ENCODE measurements at regions not wholly inside any gene's neighbourhood (a gene's known extent, or its start where the extent isn't known, plus 50 kb on each side); places are given as distances from the start of the nearest gene placed in this dataset.
"Not testable (repeated sequence)": the region's sequence is repeated elsewhere in the genome, so short reads cannot be mapped to it uniquely, and the experiment has no call there.

DNA sequence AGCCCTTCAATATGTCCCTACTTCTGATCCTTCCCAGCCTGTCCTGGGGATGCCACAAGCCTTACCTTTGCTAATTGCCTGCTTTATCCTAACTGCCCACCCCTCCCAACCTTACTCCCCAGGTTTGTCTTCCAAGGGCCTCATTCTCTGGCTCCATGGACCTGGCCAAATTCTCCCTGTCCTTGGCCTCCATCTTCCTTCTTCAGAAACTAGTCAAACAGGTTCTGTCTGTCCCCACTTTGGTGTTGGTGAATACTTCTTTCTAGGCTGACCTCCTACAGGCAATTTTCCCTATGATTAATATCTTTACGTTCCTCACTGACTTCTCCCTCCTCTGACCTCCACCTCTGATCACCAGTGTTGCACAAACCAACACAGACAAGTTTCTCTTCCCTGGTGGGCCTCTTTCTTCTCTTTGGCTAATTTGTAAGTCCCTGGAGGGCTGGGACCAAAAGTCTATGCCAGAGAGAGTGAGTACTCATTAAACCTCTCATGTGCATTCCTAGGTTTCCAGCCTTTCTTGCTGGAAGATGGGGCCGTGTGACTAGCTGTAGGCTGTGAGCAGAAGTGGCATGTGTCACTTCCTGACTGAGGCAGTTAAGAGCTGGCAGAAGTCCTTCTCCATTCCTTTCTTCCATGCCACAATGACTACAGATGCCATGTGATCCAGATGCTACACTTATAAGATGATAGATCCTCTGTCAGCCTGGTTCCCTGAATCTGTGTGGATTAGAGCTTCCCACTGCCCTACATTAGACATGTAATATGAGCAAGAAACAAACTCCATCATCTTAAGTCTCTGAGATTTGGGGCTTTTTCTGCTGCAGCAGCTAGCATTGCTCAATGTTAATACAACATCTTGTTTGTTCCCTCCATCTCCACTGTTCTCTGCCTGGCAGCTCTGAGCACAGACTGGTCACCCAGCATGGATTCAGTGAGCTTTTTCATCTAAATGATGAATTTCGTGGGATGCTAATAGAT is 382.7 kb downstream of the RPS24 start:
- H3K27ac Mint-ChIP-seq: no peak overlapping the region
- H3K36me3 Mint-ChIP-seq: no peaks in the 10 kb centered on the region
- POLR2A ChIA-PET: no interaction called here
- DNase-seq (peak in 1 of 10 donors; percentile 7), ATAC-seq (no peak)
- no peak overlapping the region for H3K4me3 Mint-ChIP-seq
- H3K4me1 Mint-ChIP-seq: no peaks in the 10 kb centered on the region
- H3K9me3 Mint-ChIP-seq: no peaks in the 10 kb centered on the region
- H3K27me3 Mint-ChIP-seq: peaks cover 0 to 14% (median 6%) of the 10 kb centered on the region in 5 donors

DNA sequence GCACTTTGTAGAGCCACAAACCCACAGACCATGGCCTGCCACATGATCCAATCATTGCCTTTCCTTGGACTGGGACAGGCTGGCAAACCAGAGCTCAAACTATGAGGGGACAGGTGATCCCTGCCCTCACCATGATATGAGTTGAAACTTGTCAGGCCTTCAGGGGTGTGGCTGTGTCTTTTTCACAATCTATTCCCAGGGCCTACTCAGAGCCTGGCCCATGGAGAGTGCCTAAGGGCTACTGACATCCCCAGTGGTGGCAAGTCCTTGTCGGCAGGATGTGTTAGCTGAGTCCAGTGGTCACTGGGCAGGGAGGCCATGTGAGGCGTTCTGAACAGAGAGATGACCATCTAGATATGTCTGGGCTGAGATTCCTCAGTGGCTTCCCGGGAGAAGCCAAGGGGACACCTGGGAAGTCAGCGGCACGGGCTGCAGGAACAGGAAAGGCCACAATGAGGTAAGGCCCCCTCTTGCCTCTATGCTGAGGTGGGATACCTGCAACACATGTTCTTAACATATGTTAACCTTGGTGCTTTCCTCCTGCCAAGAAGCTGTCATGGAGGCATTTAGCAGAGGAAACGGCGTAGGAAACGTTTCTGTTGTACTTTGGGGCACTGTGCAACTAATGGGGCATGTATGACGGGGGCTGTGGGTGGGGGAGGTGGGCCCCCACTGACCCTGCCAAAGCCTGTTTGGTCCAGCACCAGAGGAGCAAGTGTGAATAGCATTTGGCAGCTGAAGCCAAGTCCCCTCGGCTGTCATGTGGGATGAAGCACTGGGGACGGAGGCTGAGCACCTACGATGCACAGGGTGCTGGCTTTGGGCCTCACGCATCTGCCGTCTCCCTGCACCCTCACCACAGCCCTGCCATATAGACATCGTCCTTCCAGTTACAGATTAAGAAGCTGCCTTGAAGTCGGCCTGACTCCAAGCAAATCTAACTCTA is 384.0 kb downstream of the RPS24 start:
- no peaks in the 10 kb centered on the region for H3K36me3 Mint-ChIP-seq
- peak in 1 of 10 donors; percentile 10 for DNase-seq
- ATAC-seq: no peak
- no peak overlapping the region for H3K4me3 Mint-ChIP-seq
- no peaks in the 10 kb centered on the region for H3K4me1 Mint-ChIP-seq
- POLR2A ChIA-PET: no interaction called here
- H3K27me3 Mint-ChIP-seq: peaks cover 0 to 14% (median 6%) of the 10 kb centered on the region in 5 donors
- no peaks in the 10 kb centered on the region for H3K9me3 Mint-ChIP-seq
- H3K27ac Mint-ChIP-seq: no peak overlapping the region

- Mint-ChIP-seq H3K4me3 (no peak overlapping the region), H3K4me1 (no peaks in the 10 kb centered on the region), H3K27me3 (peaks cover 0 to 14% (median 8%) of the 10 kb centered on the region in 5 donors), H3K9me3 (peaks cover 0 to 2% (median 0%) of the 10 kb centered on the region in 9 donors), H3K36me3 (no peaks in the 10 kb centered on the region), H3K27ac (peak overlapping the region in 1 of 10 donors; percentile 48)
- ATAC-seq (no peak), DNase-seq (peak in 1 of 10 donors; percentile 0)
- POLR2A ChIA-PET: no interaction called here
These were observed 386.0 kb downstream of the RPS24 start for GRCh38 chr10:78419481-78420265.

DNA sequence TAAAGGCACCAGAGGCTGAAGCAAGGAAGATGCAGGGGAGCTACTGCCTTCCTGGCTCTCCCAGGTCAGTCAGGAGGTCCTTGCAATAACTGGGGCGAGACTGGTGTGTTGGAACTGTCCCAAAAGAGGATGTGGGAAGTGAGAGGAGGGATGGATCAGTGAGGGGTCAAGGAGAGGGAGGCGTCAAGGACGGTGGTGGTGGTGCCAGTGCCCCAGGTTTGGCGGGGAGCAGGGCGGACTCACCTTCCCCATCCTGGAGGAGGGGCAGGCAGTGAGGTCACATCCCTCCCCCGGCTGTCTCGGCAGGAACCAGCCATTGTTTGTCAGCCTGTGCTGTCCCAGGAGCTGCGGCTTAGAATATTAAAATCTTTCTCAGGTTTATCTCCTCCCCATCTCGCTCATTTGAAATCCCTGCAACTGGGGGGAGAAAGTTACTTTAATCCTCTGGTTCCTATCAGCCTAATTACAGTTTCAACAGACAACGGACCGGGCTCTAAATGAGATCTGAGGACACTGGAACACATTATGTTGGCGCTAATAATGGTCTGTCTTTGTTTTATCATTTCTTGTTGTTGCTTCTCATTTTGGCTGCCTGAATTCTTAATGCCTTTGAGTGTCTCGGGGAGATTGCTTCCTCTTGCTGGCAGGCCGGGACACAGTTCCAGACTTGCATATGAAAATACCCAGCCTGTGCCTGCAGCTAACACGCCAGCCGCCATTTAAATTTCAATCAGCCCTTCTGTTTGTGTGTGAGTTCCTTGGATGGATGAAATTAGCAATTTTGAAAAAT is 387.5 kb downstream of the RPS24 start:
- Mint-ChIP-seq H3K36me3 (peaks cover 0 to 10% (median 4%) of the 10 kb centered on the region in 3 donors), H3K27ac (no peak overlapping the region), H3K4me1 (no peaks in the 10 kb centered on the region), H3K9me3 (peaks cover 0 to 12% (median 9%) of the 10 kb centered on the region in 9 donors), H3K4me3 (no peak overlapping the region), H3K27me3 (peaks cover 0 to 14% (median 8%) of the 10 kb centered on the region in 5 donors)
- DNase-seq: peak in 1 of 10 donors; percentile 14
- ATAC-seq: no peak
- POLR2A ChIA-PET: no interaction called here

GRCh38 chr10:78424050-78424449 is 390.4 kb downstream of the RPS24 start:
- POLR2A ChIA-PET, ATAC-seq, H3K27ac Mint-ChIP-seq, H3K4me1 Mint-ChIP-seq, H3K4me3 Mint-ChIP-seq, DNase-seq: not testable (repeated sequence)
- Mint-ChIP-seq H3K36me3 (peaks cover 0 to 11% (median 4%) of the 10 kb centered on the region in 3 donors), H3K27me3 (peaks cover 2 to 15% (median 13%) of the 10 kb centered on the region in 5 donors), H3K9me3 (peaks cover 4 to 38% (median 16%) of the 10 kb centered on the region in 9 donors)

DNA sequence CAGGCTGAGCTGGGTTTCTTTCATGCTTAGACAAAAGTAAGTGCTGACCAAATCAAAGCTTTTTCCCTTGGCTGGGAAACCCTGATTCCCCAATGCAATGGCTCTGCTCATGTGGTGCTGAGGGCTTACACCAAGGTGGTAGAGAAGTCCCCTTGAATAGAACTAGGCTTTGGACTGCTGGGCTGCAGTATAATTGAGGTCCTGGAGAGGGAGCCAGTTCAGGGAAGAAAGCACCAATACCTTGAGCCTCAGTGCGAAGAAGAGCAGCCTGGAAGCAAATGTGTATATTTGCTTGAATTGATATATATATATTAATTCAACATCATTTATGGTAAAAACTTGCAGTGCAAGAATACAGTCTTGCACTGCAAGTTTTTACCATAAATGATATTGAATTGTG is 391.1 kb downstream of the RPS24 start:
- POLR2A ChIA-PET: no interaction called here
- no peak for ATAC-seq
- no peak overlapping the region for H3K4me3 Mint-ChIP-seq
- peaks cover 2 to 22% (median 16%) of the 10 kb centered on the region in 5 donors for H3K27me3 Mint-ChIP-seq
- H3K9me3 Mint-ChIP-seq: peaks cover 4 to 44% (median 22%) of the 10 kb centered on the region in 9 donors
- no peaks in the 10 kb centered on the region for H3K4me1 Mint-ChIP-seq
- DNase-seq: no peak
- no peak overlapping the region for H3K27ac Mint-ChIP-seq
- peaks cover 0 to 14% (median 4%) of the 10 kb centered on the region in 3 donors for H3K36me3 Mint-ChIP-seq

- no peak for ATAC-seq
- no peak overlapping the region for H3K4me3 Mint-ChIP-seq
- H3K27ac Mint-ChIP-seq: no peak overlapping the region
- no peaks in the 10 kb centered on the region for H3K4me1 Mint-ChIP-seq
- H3K36me3 Mint-ChIP-seq: peaks cover 0 to 14% (median 6%) of the 10 kb centered on the region in 3 donors
- peaks cover 0 to 19% (median 10%) of the 10 kb centered on the region in 5 donors for H3K27me3 Mint-ChIP-seq
- H3K9me3 Mint-ChIP-seq: peaks cover 4 to 45% (median 22%) of the 10 kb centered on the region in 9 donors
- DNase-seq: no peak
- POLR2A ChIA-PET: no interaction called here
These were observed 392.5 kb downstream of the RPS24 start for GRCh38 chr10:78426181-78426580.

DNA sequence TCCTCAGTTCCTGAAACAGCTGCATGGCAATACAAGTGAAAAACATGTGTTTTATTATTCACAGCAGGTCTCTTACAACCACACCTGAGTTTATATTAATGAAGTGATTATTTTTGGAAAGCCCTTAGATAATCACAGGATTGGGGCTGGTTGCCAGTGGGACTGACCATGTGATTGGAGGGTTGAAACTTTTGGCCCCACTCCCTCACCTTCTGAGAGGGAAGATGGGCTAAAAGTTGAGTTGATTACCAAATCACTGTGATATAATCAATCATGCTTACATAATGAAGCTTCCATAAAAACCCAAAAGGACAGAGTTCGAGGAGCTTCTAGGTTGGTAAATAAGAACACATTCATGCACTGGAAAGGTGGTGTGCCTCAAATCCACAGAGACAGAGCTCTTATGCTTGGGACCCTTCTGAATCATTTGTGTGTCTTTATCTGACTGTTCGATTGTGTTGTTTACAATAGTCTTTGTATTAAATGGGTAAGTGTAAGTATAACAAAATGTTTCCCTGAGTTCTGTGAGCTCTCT is 393.9 kb downstream of the RPS24 start:
- ATAC-seq: no peak
- Mint-ChIP-seq H3K27me3 (peaks cover 4 to 20% (median 12%) of the 10 kb centered on the region in 5 donors), H3K27ac (no peak overlapping the region), H3K36me3 (peaks cover 0 to 14% (median 6%) of the 10 kb centered on the region in 3 donors), H3K9me3 (peaks cover 4 to 45% (median 22%) of the 10 kb centered on the region in 9 donors), H3K4me3 (no peak overlapping the region), H3K4me1 (no peaks in the 10 kb centered on the region)
- POLR2A ChIA-PET: no interaction called here
- no peak for DNase-seq

DNA sequence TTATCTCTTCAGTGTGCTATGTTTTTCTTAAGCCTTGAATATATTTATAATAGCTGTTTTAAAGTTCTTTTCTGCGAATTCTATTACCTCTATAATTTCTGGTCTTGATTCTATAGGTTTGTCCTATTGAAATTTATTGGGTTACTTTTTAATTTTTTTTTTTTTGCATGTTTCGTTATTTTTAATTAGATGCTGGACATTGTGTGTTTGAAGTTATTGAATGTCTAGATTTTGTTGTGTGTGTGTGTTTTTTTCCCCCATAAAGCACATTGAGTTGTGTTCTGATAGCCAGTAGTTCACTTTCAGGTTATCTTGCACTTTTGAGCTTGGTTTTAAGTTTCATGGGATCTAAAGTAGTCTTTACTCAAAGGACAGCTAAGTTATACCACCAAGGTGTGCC is 394.9 kb downstream of the RPS24 start:
- peaks cover 4 to 25% (median 9%) of the 10 kb centered on the region in 5 donors for H3K27me3 Mint-ChIP-seq
- POLR2A ChIA-PET: no interaction called here
- no peak overlapping the region for H3K27ac Mint-ChIP-seq
- peaks cover 0 to 14% (median 6%) of the 10 kb centered on the region in 3 donors for H3K36me3 Mint-ChIP-seq
- no peak overlapping the region for H3K4me3 Mint-ChIP-seq
- ATAC-seq (no peak), DNase-seq (no peak)
- peaks cover 4 to 45% (median 22%) of the 10 kb centered on the region in 9 donors for H3K9me3 Mint-ChIP-seq
- H3K4me1 Mint-ChIP-seq: no peaks in the 10 kb centered on the region

DNA sequence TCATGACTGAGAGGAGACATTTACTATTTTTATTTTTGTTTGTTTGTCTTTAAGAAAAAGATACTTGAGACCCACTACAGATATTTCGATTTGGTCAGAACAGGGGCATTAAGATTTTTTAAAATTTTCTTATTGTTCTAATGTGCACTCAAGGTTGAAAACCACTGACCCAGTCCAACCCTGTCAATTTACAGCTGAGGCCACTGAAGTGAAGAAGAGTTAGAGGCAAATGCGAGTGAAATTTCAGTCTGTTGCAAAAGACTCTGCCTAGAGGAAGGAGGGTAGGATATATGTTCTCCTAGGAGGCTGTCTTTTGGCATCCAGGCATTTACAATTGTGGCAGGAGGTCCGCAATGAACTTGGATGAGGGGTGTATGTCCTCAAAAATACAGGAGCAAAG is 396.3 kb downstream of the RPS24 start:
- Mint-ChIP-seq H3K4me3 (no peak overlapping the region), H3K36me3 (peaks cover 0 to 14% (median 6%) of the 10 kb centered on the region in 3 donors), H3K9me3 (peaks cover 4 to 44% (median 22%) of the 10 kb centered on the region in 9 donors), H3K27me3 (peaks cover 4 to 32% (median 9%) of the 10 kb centered on the region in 5 donors), H3K27ac (no peak overlapping the region), H3K4me1 (no peaks in the 10 kb centered on the region)
- ATAC-seq: no peak
- POLR2A ChIA-PET: no interaction called here
- no peak for DNase-seq

GRCh38 chr10:78432583-78432982 is 398.9 kb downstream of the RPS24 start:
- peaks cover 4 to 32% (median 9%) of the 10 kb centered on the region in 5 donors for H3K27me3 Mint-ChIP-seq
- peaks cover 0 to 4% (median 2%) of the 10 kb centered on the region in 3 donors for H3K36me3 Mint-ChIP-seq
- ATAC-seq: no peak

More at GRCh38 chr10:78432583-78432982, 398.9 kb downstream of the RPS24 start:
- Mint-ChIP-seq H3K4me1 (no peaks in the 10 kb centered on the region), H3K27ac (no peak overlapping the region), H3K9me3 (peaks cover 0 to 22% (median 8%) of the 10 kb centered on the region in 9 donors), H3K4me3 (no peak overlapping the region)
- POLR2A ChIA-PET: no interaction called here
- DNase-seq: no peak
